ENCODE measurements at regions not wholly inside any gene's neighbourhood (a gene's known extent, or its start where the extent isn't known, plus 50 kb on each side); places are given as distances from the start of the nearest gene placed in this dataset.

GRCh38 chr14:96653597-96653996 lies 143.6 kb upstream of the VRK1 start:
- H3K4me1 ChIP-seq = no peaks in the 10 kb centered on the region
- no peak overlapping the region for H3K27ac ChIP-seq
- WGBS, 4 donors = 91 to 97% (median 93%) methylated on average over 8 of the region's 8 CpGs
- H3K36me3 ChIP-seq = no peaks in the 10 kb centered on the region
- no peak for TF ChIP-seq POLR2A (IDR thresholded peaks at IDR 0.05)
- no peak for TF ChIP-seq CTCF (IDR thresholded peaks at IDR 0.05)
- H3K9me3 ChIP-seq = peaks cover 0 to 28% (median 5%) of the 10 kb centered on the region in 12 donors
- ATAC-seq (no peak), DNase-seq (no peak)
- intact Hi-C loops (cut with DNase I) = no loop called here
- peaks cover 0 to 2% (median 0%) of the 10 kb centered on the region in 9 donors for H3K27me3 ChIP-seq
- H3K4me3 ChIP-seq = no peak overlapping the region

GRCh38 chr14:96658611-96659010 lies 138.6 kb upstream of the VRK1 start:
- DNase-seq = no peak
- H3K4me1 ChIP-seq = no peaks in the 10 kb centered on the region
- peaks cover 0 to 26% (median 6%) of the 10 kb centered on the region in 9 donors for H3K27me3 ChIP-seq
- H3K36me3 ChIP-seq = no peaks in the 10 kb centered on the region
- intact Hi-C loops (cut with DNase I) = no loop called here
- H3K4me3 ChIP-seq = no peak overlapping the region
- WGBS, 4 donors = 63 to 70% (median 65%) methylated on average over 4 of the region's 4 CpGs
- H3K27ac ChIP-seq = no peak overlapping the region
- no peak for ATAC-seq
- TF ChIP-seq CTCF (IDR thresholded peaks at IDR 0.05) = no peak
- no peak for TF ChIP-seq POLR2A (IDR thresholded peaks at IDR 0.05)
- peaks cover 0 to 28% (median 5%) of the 10 kb centered on the region in 12 donors for H3K9me3 ChIP-seq

- 38 to 66% (median 44%) methylated on average over 1 of the region's 1 CpG for WGBS, 4 donors
- no peaks in the 10 kb centered on the region for H3K4me1 ChIP-seq
- TF ChIP-seq CTCF (IDR thresholded peaks at IDR 0.05) (no peak), POLR2A (IDR thresholded peaks at IDR 0.05) (no peak)
Observed at GRCh38 chr14:96660123-96660522, 137.1 kb upstream of the VRK1 start.

GRCh38 chr14:96660667-96661066 lies 136.5 kb upstream of the VRK1 start:
- intact Hi-C loops (cut with DNase I) = no loop called here
- no peak for TF ChIP-seq POLR2A (IDR thresholded peaks at IDR 0.05)
- no peak for TF ChIP-seq CTCF (IDR thresholded peaks at IDR 0.05)
- no peak overlapping the region for H3K4me3 ChIP-seq
- H3K27ac ChIP-seq = no peak overlapping the region
- no peak for DNase-seq
- no peaks in the 10 kb centered on the region for H3K4me1 ChIP-seq
- H3K27me3 ChIP-seq = peaks cover 0 to 34% (median 6%) of the 10 kb centered on the region in 9 donors
- no peak for ATAC-seq
- peaks cover 0 to 22% (median 5%) of the 10 kb centered on the region in 12 donors for H3K9me3 ChIP-seq
- no peaks in the 10 kb centered on the region for H3K36me3 ChIP-seq
- 46 to 64% (median 49%) methylated on average over 3 to 4 of the region's 4 CpGs for WGBS, 4 donors

More at GRCh38 chr14:96660123-96660522, 137.1 kb upstream of the VRK1 start:
- H3K9me3 ChIP-seq = peaks cover 0 to 28% (median 5%) of the 10 kb centered on the region in 12 donors
- no peaks in the 10 kb centered on the region for H3K36me3 ChIP-seq
- intact Hi-C loops (cut with DNase I) = no loop called here
- H3K4me3 ChIP-seq = no peak overlapping the region
- ATAC-seq (no peak), DNase-seq (no peak)
- peaks cover 0 to 31% (median 6%) of the 10 kb centered on the region in 9 donors for H3K27me3 ChIP-seq
- no peak overlapping the region for H3K27ac ChIP-seq
